ENCODE measurements at regions not wholly inside any gene's neighbourhood (a gene's known extent, or its start where the extent isn't known, plus 50 kb on each side); places are given as distances from the start of the nearest gene placed in this dataset.

GRCh38 chr3:194247350-194247740 is 103.8 kb downstream of the CPN2 start:
- H3K4me3 ChIP-seq (ENCODE audit: low read depth, low read length): no peak overlapping the region
- DNase-seq (ENCODE audit: low read depth): no peak
- TF ChIP-seq CTCF (IDR thresholded peaks at IDR 0.05; ENCODE audit: insufficient read depth, low read length): no peak

DNA sequence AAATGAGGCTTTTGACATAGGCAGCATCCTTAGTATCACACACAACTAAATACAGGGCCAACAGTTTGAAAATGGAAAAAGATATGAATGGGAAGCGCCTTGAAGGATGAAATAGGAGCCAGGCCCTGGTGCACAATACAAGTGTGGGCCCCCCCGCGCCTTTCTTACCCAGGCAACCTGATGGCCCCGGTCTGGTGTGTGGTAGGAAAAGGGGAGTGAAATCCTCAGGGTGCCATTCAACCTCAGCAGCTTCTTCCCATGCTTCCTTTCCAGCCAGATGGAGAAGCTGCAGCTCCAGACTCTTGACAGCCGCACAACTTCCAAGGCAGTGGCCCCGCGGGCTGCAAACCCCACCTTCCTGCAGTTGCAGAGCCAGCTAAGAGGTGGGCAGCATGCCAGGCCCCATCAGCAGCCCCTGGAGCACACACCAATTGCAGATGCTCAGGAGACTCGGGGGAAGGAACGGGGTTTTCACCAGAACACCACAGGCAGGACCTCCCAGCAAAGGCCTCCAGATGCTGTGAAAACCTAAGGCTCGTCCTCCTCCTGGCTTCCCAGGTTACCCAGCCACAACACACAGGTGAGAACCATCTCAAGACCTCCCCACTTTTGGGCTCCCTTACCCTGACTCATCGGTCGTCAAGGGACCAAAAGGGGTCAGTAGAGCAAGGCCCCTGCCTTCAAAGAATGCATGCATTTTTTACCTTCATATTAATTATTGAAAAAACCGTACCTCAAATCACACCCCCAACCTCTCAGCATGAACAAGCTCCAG is 101.6 kb downstream of the CPN2 start:
- no peak for TF ChIP-seq CTCF (IDR thresholded peaks at IDR 0.05; ENCODE audit: insufficient read depth, low read length)
- H3K4me3 ChIP-seq (ENCODE audit: low read depth, low read length): no peak overlapping the region

GRCh38 chr3:194250098-194251002 is 100.8 kb downstream of the CPN2 start:
- no peak overlapping the region for H3K4me3 ChIP-seq (ENCODE audit: low read depth, low read length)
- no peak for TF ChIP-seq CTCF (IDR thresholded peaks at IDR 0.05; ENCODE audit: insufficient read depth, low read length)
- peak; percentile 79 for DNase-seq (ENCODE audit: low read depth)

More for the DNA sequence above, 101.6 kb downstream of the CPN2 start:
- DNase-seq (ENCODE audit: low read depth): no peak

DNA sequence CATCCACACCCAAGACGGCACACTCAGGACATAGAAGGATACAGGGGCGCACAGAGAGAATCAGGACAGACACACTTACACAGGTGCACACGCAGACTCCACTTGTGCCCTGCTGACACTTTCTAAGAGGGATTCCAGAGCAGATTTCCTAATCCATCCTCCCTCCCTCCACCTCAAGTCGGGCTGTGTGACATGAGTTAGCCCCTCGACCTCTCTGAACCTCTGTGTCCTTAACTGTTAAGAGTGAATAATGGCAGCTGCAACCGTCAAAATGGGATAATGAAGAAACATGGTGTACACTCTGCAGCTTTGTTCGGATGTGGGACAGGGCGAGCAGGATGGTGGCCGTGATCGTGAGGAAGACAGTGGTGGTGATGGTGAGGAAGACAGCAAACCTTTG is 100.1 kb downstream of the CPN2 start:
- H3K4me3 ChIP-seq (ENCODE audit: low read depth, low read length): no peak overlapping the region
- DNase-seq (ENCODE audit: low read depth): no peak
- no peak for TF ChIP-seq CTCF (IDR thresholded peaks at IDR 0.05; ENCODE audit: insufficient read depth, low read length)

DNA sequence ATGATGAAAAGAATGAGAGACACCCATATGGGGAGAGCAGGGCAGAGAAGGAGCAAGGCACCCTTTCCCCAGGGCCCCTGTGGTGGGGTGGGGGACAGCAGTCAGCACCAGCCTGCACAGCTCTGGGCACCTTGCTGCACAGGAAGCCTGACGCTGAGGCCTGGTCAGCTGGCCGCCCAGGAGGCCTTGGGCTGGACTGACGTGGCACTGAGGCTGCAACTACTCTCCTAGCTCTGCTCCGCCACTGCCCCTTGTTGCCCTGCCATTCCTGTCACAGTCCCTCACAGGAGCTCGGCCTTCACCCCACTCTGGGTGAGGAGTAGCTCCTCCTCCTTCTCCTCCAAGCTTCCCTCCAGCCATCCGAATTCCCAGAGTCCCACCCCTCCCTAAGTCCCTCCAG is 99.7 kb downstream of the CPN2 start:
- DNase-seq (ENCODE audit: low read depth): no peak
- H3K4me3 ChIP-seq (ENCODE audit: low read depth, low read length): no peak overlapping the region
- no peak for TF ChIP-seq CTCF (IDR thresholded peaks at IDR 0.05; ENCODE audit: insufficient read depth, low read length)

DNA sequence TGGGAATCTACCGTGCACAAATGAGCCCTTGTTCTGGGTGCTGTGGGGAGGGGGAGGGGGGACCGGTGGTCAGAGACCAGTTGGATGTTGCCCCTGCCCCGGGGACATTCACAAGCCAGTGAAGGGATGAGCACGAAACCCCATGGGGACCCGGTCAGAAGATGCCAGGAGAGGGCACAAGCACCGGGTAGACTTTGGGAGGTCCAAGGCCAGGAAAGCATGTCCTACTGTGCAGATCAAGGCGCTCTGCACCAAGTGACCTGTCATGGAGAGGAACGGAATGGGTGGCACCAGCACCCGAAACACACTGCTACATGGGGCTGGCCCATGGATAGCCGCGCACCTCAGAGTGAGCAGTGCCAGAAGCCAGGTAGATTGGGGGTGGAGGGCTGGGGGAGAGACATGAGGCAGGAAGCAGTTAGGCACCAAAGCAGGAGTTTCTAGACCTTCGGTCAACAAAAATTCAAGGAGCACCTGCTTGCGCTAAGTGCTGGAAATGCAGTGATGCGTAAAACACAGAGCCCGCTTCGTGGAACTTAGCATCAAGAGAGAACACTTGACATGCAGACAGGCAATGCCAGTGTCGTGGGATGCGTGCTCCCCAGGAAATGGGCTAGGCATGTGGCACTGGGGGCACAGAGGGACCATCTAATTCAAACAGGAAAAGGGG is 99.1 kb downstream of the CPN2 start:
- H3K4me3 ChIP-seq (ENCODE audit: low read depth, low read length): no peak overlapping the region
- TF ChIP-seq CTCF (IDR thresholded peaks at IDR 0.05; ENCODE audit: insufficient read depth, low read length): no peak
- DNase-seq (ENCODE audit: low read depth): no peak
